ENCODE measurements at regions not wholly inside any gene's neighbourhood (a gene's known extent, or its start where the extent isn't known, plus 50 kb on each side); places are given as distances from the start of the nearest gene placed in this dataset.

DNA sequence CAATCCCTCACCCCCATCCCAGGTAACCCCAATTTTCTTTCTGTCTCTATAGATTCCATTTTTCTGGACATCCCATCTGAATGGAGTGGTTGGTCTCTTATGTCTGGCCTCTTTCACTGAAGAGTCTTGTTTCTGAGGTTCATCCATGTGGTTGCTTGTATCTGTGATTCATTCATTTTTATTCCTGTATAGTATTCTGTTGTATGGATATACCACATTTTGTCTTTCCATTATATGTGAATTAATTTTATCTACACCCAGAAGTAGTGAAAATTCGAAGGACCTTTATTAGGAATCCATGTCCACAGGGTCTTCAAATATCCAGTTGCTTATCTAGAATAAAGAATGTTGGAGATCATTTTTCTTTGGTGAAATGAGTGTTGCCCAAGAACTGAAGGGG, 207.6 kb upstream of the MSX2 start:
- ChIA-PET CTCF (no interaction called here), SMC1A (ENCODE audit: uncharacterized antibody, unreplicated experiment) (no interaction called here), POLR2A (no interaction called here), RAD21 (ENCODE audit: unreplicated experiment) (no interaction called here)
- Histone ChIP-seq H3K9ac (ENCODE audit: control insufficient read depth, insufficient read depth, low read length) (no peak overlapping the region), H2AFZ (ENCODE audit: control insufficient read depth, low read depth, low read length) (no peak overlapping the region), H3K27ac (ENCODE audit: control insufficient read depth, insufficient read depth) (no peak overlapping the region), H3K9me3 (replicated peaks; ENCODE audit: control insufficient read depth, insufficient read depth, low read length) (no peaks in the 10 kb centered on the region), H3K4me3 (no peak overlapping the region), H3K27me3 (replicated peaks in 1 of 2; ENCODE audit: control insufficient read depth in 2 of 2, insufficient read depth in 2 of 2, low read length in 1 of 2) (no peaks in the 10 kb centered on the region), H3K4me1 (ENCODE audit: control insufficient read depth, insufficient read depth, low read length) (no peaks in the 10 kb centered on the region), H3K36me3 (ENCODE audit: control insufficient read depth in 2 of 2, insufficient read depth in 2 of 2, low read length in 1 of 2) (no peaks in the 10 kb centered on the region), H4K20me1 (ENCODE audit: control insufficient read depth, insufficient read depth) (no peaks in the 10 kb centered on the region), H3K79me2 (ENCODE audit: control insufficient read depth, insufficient read depth, low read length) (no peaks in the 10 kb centered on the region), H3K4me2 (ENCODE audit: control insufficient read depth, insufficient read depth) (no peak overlapping the region)
- in situ Hi-C loops (cut with MboI) (no loop called here), intact Hi-C loops (cut with micrococcal nuclease; ENCODE audit: unreplicated experiment) (no loop called here)
- no TSS peak for BruUV-seq (replicated peaks)
- no peak for FAIRE-seq
- no peak for ATAC-seq
- 0% methylated on average over 1 of the region's 1 CpG for WGBS (ENCODE audit: insufficient coverage, insufficient replicate concordance, low lambda C conversion rate, missing lambda C conversion rate)
- DNase-seq (ENCODE audit: low read depth, low spot score) = no peak
- TF ChIP-seq CEBPB (IDR thresholded peaks at IDR 0.05; ENCODE audit: borderline replicate concordance in 1 of 2, low read depth in 2 of 2, low read length in 2 of 2) (no peak), NRF1 (conservative IDR thresholded peaks at IDR 0.05; ENCODE audit: low read depth, low read length) (no peak), ASH2L (IDR thresholded peaks at IDR 0.05; ENCODE audit: borderline replicate concordance, low read depth) (no peak), MXI1 (IDR thresholded peaks at IDR 0.05; ENCODE audit: low read depth, low read length) (no peak), CREM (IDR thresholded peaks at IDR 0.05; ENCODE audit: low read depth) (no peak), EP300 (IDR thresholded peaks at IDR 0.05; ENCODE audit: borderline replicate concordance in 1 of 2, control insufficient read depth in 1 of 2, low read depth in 2 of 2, low read length in 2 of 2) (no peak), MEF2A (IDR thresholded peaks at IDR 0.05; ENCODE audit: insufficient read depth, low read depth, low read length) (no peak), RBBP5 (conservative IDR thresholded peaks at IDR 0.05) (no peak), TCF3 (IDR thresholded peaks at IDR 0.05; ENCODE audit: borderline replicate concordance, insufficient read depth, low read depth, low read length) (no peak)
- TF ChIP-seq, protein P1, sequence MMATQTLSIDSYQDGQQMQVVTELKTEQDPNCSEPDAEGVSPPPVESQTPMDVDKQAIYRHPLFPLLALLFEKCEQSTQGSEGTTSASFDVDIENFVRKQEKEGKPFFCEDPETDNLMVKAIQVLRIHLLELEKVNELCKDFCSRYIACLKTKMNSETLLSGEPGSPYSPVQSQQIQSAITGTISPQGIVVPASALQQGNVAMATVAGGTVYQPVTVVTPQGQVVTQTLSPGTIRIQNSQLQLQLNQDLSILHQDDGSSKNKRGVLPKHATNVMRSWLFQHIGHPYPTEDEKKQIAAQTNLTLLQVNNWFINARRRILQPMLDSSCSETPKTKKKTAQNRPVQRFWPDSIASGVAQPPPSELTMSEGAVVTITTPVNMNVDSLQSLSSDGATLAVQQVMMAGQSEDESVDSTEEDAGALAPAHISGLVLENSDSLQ (IDR thresholded peaks at IDR 0.05) = no peak

Data from GM12878 (cell line).